Hindlimb muscle (tissue), 1 donor: ENCODE measurements at regions not wholly inside any gene's neighbourhood (a gene's known extent, or its start where the extent isn't known, plus 50 kb on each side); places are given as distances from the start of the nearest gene placed in this dataset.

Experiments
- DNase-seq: peaks from one replicate; pipeline ENCODE4 v3.0.0-alpha.2; 2013

DNA sequence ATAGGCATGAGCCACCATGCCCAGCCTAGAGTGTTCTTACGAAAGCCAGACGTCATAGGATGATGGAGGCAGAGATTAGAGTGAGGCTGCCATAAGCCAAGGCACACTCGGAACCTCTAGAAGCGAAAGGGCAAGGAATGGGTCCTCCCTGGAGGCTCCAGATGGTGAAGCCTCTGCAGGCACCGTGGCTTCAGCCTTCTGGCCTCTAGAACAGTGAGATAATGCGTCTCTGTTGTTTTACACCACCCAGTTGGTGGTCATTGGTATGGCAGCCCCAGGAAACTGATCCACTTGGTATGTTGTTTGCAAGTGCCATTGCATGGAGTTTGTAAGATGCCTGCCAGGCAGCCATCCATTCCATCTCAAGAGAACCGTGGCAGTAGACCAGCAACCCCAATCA lies 791.0 kb downstream of the TBC1D22A start:
- no peak for DNase-seq

DNA sequence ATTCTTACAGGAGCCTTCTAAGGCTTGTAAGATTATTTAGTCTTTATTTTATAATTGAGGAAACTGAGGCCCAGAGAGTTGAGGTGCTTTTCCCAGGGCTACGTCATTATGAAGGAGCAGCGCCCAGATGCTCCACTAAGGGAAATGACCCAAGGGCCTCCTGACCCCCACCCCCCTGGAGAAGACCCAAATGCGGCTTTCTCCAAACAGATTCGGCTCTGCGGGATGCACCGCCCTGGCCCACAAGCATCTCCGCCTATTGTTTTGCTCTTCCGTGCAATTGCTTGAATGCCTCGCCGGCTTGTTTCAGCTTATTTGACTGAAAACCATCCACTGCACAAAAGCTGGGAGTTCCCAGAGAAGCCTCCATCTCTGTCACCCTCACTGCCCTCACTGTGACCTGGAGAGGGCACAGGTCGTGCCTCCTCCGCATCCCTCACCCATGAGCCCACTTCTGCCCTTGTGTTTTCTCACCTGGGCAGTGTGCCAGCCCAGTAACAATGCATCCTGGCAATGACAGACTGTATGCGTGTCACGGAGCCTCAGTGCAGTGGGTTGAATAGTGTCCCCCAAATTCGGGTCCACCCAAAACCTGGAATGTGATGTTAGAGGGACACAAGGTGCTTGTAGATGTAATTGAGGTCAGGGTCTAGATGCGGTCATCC lies 790.2 kb downstream of the TBC1D22A start:
- no peak for DNase-seq

DNA sequence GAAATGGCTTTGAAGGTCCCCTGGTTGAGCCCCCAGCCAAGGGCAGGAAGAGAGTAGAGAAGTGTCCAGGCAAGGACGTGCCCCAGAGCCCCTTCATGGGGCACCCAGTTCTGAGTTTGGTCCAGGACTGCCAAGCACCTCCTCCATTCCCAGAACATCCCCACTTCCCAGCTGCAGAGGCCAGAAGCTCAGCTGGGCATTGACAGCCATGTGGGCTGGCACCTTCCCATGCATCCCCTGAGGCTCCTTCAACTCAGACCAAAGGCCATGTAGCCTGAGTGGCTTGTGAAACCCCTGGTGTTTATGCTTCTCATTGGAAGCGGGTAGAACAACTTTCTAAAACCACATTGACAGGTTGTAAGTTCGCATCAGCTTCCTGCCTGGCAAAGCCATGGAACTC lies 789.6 kb downstream of the TBC1D22A start:
- no peak for DNase-seq

DNA sequence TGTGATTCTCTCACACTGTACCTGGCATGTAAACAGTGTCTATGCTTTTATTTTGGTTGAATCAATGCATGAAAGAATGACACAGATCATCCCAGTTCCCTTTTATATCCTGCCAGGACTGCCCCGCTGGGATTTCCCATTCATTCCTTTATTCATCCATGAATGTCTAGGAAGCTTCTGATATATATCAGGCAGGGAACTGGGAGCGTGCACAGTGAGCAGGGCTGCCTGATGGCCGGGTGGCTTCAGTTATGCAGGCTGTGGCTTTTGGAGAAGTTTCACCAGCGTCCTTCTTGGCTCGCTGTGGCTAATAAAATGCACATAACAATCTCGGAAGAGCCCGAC lies 789.0 kb downstream of the TBC1D22A start:
- no peak for DNase-seq

DNA sequence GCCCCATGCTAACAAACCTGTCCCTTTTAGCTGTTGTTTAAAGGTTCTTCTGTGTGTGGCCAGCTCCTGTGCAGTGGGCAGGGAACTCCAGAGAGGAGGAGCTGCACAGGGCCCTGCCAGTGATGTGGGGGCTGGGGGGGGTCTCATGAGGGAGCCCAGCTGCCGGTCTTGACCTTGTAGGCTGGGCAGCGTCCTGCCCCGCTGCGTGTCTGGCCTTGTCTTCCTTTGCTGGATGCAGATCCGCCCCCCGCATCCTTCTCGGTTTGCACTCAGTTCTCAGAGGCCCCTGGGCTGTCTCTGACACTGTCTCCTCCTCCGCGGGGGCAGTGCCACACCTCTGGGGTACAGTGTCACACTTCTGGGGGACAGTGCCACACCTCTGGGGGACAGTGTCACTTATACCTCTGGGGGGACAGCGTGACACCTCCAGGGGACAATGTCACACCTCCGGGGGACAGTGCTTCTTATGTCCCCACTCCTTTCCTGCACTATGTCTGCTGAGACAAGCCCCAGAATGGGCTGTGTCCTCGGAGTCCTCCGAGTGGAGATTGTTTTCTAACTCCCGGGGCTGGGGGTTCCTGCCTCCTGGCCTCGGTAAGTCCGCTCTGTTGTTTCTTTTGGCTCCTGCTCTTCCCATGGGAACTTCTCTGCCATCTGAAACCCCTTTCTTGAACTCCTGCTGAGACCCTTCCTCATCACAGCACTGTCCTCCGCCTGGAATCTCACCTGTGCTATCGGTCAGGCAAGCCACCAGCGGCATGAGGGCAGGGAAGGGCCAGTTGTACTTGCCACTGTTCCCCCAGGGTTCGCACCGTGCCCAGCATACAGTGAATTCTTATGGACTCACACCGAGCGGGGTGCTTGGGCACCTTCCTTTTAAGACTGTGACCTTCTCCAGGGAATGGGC lies 788.3 kb downstream of the TBC1D22A start:
- no peak for DNase-seq

DNA sequence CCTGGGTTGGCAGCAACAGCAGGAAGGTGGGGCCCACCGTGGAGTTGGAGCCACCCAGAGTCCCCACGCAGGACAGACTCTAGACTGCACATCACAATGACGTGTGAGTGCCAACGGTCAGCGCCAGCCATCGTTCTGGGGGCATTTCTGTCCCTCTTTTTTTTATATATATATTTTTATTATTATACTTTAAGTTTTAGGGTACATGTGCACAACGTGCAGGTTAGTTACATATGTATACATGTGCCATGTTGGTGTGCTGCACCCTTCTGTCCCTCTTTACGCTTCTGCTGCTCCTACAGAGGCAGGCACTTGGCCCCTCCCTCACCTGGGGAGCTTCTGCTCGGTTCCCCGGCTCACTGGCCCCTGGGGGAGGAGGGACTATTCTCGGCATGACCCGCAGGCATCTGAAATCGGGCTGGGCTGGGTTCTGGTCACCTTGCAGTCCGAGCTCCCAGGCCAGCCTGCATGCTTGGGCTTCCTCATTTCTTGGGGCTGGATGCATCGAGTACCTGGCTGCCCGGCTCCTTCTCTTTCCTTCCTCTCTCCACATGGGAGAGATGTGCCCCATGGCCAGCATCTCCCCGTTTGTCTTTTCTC lies 787.4 kb downstream of the TBC1D22A start:
- DNase-seq = no peak

DNA sequence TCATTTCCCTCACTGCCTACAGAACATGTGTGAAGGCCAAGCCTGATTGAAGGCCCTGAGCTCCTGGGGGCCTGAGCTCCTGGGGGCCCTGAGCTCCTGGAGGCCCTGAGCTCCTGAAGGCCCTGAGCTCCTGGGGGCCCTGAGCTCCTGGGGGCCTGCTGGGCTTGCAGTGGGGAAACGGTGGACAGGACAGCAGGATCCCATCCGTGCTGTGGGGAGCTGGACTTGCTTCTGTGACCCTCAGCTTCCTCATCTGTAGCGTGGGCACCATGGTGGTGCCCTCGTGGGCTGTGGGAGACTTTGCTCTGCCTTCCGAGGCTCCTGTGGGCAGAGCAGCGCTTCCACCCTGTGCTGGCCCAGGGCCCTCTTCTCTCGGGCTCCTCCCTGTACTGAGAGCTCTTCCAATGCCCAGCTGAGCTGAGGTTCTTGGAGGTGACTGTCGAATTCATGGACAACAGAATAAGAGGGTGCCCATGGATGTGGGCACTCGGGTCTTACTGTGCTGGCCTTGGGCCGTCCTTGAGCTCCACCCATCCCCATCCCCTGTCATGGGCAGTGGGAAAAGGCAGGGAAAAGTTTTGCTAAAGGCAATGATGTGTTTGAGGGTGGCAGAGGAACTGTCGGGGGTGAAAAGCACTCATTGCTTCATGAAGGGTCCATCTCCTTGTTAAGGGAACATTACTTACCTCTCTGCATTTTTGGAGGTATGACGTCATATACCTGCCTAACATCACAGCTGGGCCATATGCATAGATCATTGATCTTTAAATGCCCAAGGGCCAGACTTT lies 786.7 kb downstream of the TBC1D22A start:
- no peak for DNase-seq

DNA sequence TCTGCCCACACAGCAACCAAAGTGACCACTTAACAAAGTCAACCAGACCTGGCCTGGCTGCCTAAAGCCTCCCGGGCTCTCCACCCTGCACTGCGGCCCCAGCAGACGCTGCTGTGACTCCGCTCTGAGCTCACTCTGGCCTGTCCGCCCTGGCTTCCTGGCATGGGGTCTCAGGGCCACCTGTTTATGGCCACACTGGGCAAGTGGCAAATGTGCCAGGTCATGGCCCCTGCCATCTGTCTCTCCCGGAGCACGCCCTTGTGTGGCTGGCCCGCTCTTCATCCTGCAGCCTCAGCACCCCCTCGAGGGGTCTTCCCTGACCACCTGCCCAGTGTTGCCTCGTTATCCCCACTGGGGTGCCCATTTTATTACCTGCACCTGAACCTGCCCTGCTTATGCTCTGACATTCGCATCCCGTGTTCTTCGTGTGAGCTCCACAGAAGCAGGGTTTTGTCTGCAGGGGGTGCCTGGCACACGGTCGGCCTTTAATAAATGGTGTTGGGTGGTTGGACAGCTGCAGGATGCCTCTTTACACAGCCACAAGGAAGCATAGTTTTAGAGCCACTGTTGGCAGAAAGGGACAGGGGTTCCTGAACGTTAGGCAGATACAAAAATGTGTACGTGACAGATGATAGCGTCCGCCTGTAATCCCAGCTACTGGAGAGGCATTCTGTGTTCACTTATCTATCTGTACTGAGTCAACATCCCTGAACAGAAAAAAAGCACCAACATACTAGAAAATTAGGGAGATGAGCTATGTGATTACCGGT lies 785.6 kb downstream of the TBC1D22A start:
- no peak for DNase-seq

DNA sequence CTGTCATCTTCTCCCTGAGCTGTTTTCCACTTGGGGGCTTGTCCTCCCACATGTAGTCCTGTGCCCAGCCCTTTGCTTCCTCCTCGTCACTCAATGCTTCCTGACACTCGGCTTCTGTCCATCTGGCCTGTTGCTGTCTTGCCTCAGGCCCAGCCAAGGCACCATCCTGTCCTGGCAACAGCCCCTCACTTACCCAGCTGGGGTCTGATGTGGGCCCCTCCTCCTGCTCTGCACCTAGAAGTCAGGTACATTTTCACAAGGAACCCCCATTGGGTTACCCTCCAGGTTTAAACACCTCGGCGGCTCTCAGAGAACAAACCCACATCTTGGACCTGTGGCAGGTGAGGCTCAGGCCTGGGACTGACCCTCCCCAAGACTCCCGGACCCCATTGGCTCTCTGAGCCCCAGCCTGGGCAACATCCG lies 784.8 kb downstream of the TBC1D22A start:
- DNase-seq = no peak

DNA sequence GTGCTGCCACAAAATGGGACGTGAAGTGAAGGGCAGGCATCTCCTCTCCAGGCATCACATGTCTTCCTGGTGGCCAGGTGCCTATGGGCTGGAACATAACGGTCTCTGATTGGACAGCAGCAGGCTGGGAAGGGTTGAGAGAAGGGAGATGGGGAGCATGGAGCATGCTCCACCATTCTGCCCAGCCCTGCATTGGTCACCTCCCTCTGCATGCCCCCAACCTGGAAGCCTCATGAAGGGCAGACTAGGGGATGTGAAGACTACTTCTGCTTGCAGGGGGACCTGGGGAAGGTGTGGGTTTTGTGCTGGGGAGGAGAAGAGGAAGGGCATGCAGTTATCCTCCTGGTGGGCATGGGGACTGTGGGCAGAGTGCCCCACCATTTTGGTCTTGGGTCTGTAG lies 782.2 kb downstream of the TBC1D22A start:
- no peak for DNase-seq

DNA sequence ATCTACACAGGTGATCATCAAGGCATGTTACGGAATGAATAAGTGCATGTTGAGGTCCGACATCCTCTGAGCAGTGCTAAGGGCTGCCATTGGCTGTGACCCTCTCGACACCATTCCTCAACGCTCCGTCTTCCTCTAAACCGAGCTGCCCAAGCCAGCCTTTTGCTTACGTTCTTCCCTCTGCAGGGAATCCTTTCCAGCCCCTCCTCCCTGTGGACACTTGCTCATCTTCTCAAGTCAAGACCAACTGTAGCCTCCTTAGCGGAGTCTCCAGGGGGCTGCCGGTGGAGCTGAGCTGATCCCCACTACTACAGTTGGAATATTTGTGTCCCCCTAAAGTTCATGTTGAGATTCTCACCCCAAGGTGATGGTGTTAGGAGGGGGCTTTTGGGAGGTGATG lies 781.0 kb downstream of the TBC1D22A start:
- no peak for DNase-seq

DNA sequence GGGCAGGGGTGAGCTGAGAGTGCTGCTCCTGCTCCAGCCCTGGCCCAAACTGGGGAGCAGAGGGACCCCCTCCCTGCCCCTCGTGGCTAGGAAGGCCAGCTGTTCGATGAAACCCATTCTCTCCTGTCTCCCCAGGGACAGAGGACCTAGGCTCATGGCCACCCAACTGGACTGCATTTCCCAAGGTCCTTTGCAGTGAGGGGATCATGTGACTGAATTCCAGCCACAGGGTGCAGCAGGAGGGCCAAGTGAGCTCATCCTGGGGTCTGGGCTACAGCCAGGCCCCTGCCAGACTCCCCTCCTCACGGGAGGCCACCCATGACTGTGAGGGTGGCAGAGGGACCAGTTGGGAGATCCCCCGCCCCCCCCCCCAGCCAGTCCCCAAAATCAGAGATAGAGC lies 777.6 kb downstream of the TBC1D22A start:
- no peak for DNase-seq

DNA sequence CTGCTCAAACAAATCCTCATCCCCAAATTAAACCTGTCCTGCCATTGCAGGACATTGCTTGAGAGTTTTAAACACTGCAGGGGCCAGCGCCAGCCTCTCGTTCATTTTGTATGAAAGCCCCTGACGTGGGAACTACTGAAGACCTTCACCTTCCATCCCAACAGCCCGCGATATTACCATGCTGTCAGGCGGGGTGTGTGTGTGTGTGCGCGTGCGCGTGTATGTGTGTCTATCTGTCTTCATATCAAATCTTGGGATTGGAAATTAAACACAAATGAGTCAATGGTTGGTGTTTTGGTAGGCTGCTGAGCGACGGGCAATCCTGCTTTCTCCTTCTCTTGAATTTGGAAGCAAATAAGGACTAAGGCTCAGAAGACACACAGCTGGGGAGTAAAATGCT lies 776.9 kb downstream of the TBC1D22A start:
- DNase-seq = no peak

DNA sequence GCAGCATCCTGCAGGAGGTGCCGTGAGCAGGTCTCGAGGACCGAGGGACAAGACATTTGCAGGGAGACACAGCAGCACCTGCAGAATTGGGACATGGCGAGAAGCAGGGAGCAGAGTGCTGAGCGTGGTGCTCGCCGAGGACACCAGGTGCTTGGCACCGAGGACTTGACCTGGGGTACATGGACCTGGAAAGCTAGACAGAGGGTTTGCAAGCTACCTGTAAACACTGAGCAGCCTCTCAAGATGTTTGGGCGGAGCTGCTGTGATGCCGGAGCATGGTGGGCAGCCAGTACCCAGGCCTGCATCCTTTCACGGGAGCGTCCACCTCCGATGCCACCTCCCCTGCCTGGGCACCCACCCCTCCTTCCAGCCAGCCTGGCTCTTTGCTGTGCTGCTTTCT lies 773.2 kb downstream of the TBC1D22A start:
- no peak for DNase-seq

DNA sequence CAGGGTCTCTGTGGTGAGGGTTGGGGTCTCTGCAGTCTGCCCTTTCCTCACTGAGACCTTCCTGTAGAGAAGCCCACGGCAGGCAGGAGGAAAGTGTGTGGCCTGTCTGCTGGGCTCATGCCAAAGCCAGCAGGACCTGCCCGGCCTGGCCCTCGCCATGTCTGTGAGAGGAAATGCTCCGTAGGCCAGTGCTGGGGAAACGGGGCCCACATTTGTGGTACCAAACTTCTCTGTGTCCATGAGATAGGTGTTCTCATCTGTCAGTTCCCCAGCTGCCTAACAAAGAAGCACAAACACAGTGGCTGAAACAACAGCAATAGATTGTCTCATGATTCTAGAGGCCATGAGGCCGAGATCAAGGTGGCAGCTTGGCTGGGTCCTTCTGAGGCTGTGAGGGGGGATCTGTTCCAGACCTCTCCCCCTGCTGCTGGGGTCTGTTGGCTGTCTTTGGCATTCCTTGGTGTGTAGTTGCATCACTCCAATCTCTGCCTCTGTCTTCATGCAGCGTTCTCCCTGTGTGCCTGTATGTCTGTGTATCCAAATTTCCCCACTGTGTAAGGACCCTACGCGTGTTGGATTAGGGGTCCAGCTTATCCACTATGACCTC lies 772.5 kb downstream of the TBC1D22A start:
- DNase-seq = no peak

DNA sequence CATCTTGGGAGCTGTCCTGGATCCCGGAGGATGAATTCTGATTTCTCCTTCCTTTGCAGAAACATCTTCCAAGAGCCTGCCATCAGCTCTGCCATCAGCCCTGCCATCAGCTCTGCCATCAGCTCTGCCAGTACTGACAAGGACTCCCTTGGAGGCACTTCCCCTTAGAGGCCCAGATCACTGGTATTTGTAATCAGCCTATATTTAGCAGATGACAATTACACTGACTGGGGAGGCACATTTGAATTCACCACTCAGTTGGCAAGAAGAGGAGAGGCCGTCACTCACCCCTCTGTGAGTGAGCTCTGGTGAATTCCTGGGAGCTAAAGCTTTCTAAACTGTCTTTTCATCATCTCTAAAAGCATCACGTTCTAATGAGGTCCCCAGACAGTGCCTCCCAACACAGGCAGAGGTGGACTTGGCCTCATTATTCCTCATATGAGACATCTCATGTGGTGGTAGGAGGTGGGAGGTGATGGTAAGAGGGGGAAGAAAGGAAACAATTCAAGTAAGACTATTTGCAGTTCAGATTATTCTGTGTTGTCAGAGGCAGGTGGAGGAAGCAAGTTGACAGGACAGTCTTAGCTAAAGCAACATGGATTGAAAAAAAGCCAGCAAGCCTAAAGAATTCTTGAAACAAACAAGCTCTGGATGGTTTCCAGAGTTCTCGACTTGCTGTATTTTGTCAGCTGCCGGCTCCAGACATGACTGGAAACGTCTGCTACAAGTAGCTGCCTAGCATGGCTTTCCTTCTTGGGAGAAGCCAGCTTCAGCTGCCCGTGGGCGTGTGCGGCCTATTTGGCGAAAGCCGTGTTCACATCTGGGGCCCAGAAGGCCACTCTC lies 771.7 kb downstream of the TBC1D22A start:
- peak; percentile 61 for DNase-seq

DNA sequence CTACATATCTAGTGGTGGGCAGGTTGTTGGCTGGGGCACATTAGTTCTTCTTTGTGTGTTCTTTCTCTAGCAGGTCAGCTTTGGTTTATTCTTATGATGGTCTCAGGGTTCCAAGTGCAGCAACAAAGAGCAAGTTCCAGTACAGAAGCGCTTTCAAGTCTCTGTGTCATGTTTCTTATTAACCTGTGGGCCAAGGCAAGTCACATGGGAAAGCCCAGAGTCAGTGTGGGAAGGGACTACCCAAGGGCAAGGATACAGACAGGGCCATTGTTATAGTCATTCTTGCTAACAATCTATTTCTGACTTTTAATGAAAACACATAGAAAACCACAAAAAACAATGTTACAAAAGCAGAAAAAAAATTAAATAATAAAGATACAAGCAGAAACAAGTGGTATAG lies 754.6 kb downstream of the TBC1D22A start:
- DNase-seq = no peak

DNA sequence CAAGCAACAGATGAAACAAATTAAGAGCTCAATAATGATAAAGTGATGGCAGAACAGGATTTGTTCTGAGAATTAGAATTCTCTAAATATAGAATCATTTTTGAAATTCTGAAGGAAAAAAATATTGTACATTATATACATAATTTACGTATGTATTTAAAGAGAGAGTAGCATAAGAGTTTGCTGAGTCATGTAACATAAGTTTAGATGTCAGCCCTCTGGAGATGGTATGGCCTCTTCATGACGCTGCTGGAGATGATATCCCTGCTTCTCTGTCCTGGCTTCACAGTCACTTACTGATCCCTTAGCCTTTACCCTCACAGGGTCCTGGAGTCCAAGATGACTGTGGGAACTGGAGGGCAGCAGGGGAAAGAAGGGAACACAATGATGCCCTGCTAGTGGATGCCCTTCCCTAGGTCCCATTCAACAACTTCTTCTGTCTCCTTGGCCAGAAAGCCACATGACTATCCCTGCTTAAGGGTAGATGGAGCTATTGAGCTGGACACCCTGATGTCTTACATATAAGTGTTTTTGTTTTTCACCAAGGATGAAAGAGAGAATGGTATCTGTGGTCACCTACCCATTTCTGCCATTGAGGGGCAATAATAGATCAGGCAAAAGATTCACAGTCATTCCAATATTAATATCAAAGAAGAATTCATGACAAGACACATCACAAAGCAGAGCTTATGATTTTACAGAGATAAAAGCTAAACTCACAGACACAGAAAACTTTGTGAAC lies 753.1 kb downstream of the TBC1D22A start:
- DNase-seq = no peak

DNA sequence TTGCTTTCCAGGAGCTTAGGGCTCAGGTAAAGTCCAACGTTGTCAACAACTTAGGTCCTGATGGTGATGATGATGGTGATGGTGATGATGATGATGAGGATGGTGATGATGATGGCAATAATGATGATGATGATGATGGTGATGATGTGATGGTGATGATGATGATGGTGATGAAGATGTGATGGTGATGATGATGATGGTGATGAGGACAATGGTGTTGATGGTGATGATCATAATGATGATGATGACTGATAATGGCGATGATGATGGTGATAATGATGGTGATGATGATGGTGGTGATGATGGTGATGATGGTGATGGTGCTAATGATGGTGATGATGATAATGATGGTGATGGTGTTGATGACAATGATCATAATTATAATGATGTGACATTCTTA lies 750.2 kb downstream of the TBC1D22A start:
- DNase-seq = no peak

DNA sequence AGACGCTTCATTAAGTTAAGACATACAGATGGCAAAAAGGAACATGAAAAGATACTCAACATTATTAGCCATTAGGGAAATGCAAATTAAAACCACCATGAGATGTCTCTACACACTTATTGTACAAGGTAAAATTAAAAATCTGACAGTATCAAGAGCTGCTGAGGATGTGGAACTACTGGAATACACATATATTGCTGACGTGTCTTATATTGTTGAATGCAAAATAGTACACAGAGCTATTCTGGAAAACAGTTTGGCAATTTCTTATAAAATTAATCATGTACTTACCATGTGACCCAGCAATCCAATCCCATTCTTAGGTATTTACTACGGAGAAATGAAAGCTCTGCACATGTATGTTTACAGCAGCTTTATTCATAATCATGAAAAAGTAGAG lies 742.5 kb downstream of the TBC1D22A start:
- DNase-seq = no peak
